ENCODE measurements at regions not wholly inside any gene's neighbourhood (a gene's known extent, or its start where the extent isn't known, plus 50 kb on each side); places are given as distances from the start of the nearest gene placed in this dataset.

GRCh38 chr3:68033867-68034266 lies 379.5 kb upstream of the SUCLG2 start:
- ATAC-seq (ENCODE audit: low FRiP score) (no peak), DNase-seq (ENCODE audit: low spot score) (no peak)
- TF ChIP-seq CTCF (IDR thresholded peaks at IDR 0.05) = no peak

DNA sequence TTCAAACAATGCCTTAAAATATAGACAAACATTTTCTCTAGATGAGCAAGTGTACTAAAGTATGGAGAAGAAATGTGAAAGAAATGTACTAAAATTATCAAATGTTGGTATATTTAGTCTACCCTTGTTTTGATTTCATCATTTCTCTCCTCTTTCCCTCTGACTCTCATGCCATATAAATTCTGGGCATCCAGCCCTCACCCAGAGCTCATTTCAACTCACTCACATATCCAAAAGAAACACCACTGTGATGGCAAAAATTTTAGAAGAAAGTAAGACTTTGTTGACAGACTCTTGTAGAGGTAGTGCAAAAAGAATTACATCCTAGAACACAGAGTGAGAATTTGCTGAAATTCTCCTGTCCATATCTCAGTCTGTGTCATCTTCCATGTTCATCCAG lies 377.8 kb upstream of the SUCLG2 start:
- ATAC-seq (ENCODE audit: low FRiP score) (no peak), DNase-seq (ENCODE audit: low spot score) (no peak)
- no peak for TF ChIP-seq CTCF (IDR thresholded peaks at IDR 0.05)

GRCh38 chr3:68025189-68025588 lies 370.8 kb upstream of the SUCLG2 start:
- TF ChIP-seq CTCF (IDR thresholded peaks at IDR 0.05) = no peak
- no peak for DNase-seq (ENCODE audit: low spot score)
- ATAC-seq (ENCODE audit: low FRiP score) = no peak

GRCh38 chr3:68019876-68020275 lies 365.5 kb upstream of the SUCLG2 start:
- no peak for ATAC-seq (ENCODE audit: low FRiP score)

DNA sequence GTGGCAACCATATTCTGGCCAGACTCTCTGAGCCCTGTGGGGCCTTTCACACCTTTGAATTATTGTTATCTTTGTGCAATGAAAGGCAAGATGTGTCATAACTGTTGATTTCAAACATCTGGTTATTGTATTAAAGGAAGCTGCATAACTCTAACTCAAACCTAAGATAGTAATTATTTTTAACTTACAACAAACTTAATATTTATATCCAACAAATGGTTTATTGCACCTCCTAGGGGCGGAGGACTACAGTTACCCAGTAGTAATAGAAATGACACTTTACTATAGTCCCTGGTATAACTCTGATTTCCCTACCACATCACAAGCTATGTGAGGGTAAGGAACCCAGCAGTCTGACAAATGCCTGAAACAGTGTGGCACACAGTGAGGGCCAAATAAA lies 363.9 kb upstream of the SUCLG2 start:
- no peak for ATAC-seq (ENCODE audit: low FRiP score)
- no peak for TF ChIP-seq CTCF (IDR thresholded peaks at IDR 0.05)

More at GRCh38 chr3:68019876-68020275, 365.5 kb upstream of the SUCLG2 start:
- DNase-seq (ENCODE audit: low spot score) = no peak
- no peak for TF ChIP-seq CTCF (IDR thresholded peaks at IDR 0.05)

GRCh38 chr3:68017069-68017468 lies 362.7 kb upstream of the SUCLG2 start:
- no peak for TF ChIP-seq CTCF (IDR thresholded peaks at IDR 0.05)
- no peak for DNase-seq (ENCODE audit: low spot score)
- no peak for ATAC-seq (ENCODE audit: low FRiP score)

More for the DNA sequence above, 363.9 kb upstream of the SUCLG2 start:
- no peak for DNase-seq (ENCODE audit: low spot score)

DNA sequence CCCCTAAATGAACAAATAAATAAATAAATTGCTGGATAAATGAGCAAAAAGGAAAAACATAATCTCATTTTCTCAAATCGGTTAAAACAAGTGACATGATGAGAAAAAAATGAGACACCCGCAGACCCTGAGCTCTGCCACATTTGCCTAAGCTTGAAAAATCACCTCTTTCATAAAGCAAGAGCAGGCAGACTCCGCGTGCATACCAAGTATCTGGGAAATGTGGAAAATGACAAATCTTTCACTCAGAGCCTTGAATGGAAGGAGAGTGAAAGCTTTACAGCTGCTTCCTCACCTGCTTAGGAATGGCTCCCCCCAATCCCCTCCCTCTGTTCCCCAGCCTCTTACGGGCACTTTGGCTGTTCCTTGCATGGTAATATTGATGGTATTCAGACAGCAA lies 355.5 kb upstream of the SUCLG2 start:
- no peak for TF ChIP-seq CTCF (IDR thresholded peaks at IDR 0.05)
- no peak for ATAC-seq (ENCODE audit: low FRiP score)

More for the DNA sequence above, 355.5 kb upstream of the SUCLG2 start:
- DNase-seq (ENCODE audit: low spot score) = no peak

Measured in omental fat pad (tissue), 3 donors.